ENCODE measurements at regions not wholly inside any gene's neighbourhood (a gene's known extent, or its start where the extent isn't known, plus 50 kb on each side); places are given as distances from the start of the nearest gene placed in this dataset.

GRCh38 chr16:76123966-76124365, 153.2 kb upstream of the CNTNAP4 start:
- TF ChIP-seq POLR2A (IDR thresholded peaks at IDR 0.05) = no peak
- TF ChIP-seq EP300 (IDR thresholded peaks at IDR 0.05) = no peak
